Peyer's patch (tissue), 4 donors: ENCODE measurements at regions not wholly inside any gene's neighbourhood (a gene's known extent, or its start where the extent isn't known, plus 50 kb on each side); places are given as distances from the start of the nearest gene placed in this dataset.

Experiments
- DNase-seq, 3 donors: peaks; one replicate each; pipeline ENCODE4 v3.0.0-alpha.2; 2017 to 2019
- H3K27ac ChIP-seq, 4 donors: fragments of 200-600 bp; sonication (generic); one replicate each; pipeline ENCODE4 v1.5.1; 2016 to 2019
- H3K27me3 ChIP-seq, 2 donors: fragments of 200-600 bp; sonication (generic); one replicate each; pipeline ENCODE4 v1.5.1; 2019
- H3K36me3 ChIP-seq, 3 donors: fragments of 200-600 bp; sonication (generic); one replicate each; pipeline ENCODE4 v1.5.1; 2016 to 2019
- H3K4me1 ChIP-seq, 4 donors: fragments of 200-600 bp; sonication (generic); one replicate each; pipeline ENCODE4 v1.5.1; 2016 to 2019
- H3K4me3 ChIP-seq, 4 donors: fragments of 200-600 bp; sonication (generic); 1 replicate in 3 of 4; 2 replicates in 1 of 4; pipeline ENCODE4 v1.5.1; 2016 to 2019; ENCODE audit warnings: mild to moderate bottlenecking in 1 of 4
- H3K9me3 ChIP-seq, 4 donors: fragments of 200-600 bp; sonication (generic); one replicate each; pipeline ENCODE4 v1.5.1; 2016 to 2019; ENCODE audit warnings: mild to moderate bottlenecking in 1 of 4
- POLR2A ChIP-seq, 2 donors: fragments of 450-650 bp; IDR thresholded peaks; one replicate each; pipeline ENCODE4 v1.5.1; 2017; ENCODE audit warnings: antibody characterized with exemption in 2 of 2, mild to moderate bottlenecking in 2 of 2, moderate library complexity in 2 of 2
- TF ChIP-seq, protein P1 (sequence below), 6 experiments: fragments of 450-650 bp in 4 of 6; fragments of 200-600 bp in 2 of 6; sonication (generic) in 1 of 6; IDR thresholded peaks; one replicate each; pipeline ENCODE4 v1.5.1; 2017 to 2019; ENCODE audit warnings: antibody characterized with exemption in 6 of 6, mild to moderate bottlenecking in 3 of 6, moderate library complexity in 1 of 6

DNA sequence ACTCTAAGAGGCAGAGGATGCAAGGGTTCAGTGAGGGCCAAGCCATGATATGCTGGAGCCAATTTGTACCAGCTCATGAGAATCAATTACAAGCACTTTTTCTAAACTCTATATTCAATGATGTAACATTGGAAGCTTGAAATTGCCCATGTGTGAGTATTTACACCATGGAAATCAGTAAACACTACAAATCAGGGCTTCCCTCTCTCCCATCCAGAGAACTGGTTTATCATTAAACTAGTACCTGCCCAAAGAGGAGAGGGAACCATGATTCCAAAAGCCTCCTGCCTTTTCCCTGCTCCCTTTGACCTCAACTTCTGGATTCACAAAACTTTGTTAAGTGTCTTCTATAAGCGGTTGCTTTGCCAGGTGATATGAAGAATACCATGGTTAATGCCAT is 52.5 kb upstream of the BICC1 start:
- no peak overlapping the region for H3K27ac ChIP-seq
- H3K27me3 ChIP-seq = no peaks in the 10 kb centered on the region
- TF ChIP-seq, protein P1, sequence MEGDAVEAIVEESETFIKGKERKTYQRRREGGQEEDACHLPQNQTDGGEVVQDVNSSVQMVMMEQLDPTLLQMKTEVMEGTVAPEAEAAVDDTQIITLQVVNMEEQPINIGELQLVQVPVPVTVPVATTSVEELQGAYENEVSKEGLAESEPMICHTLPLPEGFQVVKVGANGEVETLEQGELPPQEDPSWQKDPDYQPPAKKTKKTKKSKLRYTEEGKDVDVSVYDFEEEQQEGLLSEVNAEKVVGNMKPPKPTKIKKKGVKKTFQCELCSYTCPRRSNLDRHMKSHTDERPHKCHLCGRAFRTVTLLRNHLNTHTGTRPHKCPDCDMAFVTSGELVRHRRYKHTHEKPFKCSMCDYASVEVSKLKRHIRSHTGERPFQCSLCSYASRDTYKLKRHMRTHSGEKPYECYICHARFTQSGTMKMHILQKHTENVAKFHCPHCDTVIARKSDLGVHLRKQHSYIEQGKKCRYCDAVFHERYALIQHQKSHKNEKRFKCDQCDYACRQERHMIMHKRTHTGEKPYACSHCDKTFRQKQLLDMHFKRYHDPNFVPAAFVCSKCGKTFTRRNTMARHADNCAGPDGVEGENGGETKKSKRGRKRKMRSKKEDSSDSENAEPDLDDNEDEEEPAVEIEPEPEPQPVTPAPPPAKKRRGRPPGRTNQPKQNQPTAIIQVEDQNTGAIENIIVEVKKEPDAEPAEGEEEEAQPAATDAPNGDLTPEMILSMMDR (IDR thresholded peaks at IDR 0.05) = no peak
- no peak for TF ChIP-seq POLR2A (IDR thresholded peaks at IDR 0.05)
- no peak overlapping the region for H3K4me3 ChIP-seq
- no peaks in the 10 kb centered on the region for H3K36me3 ChIP-seq
- DNase-seq = no peak
- H3K4me1 ChIP-seq = no peaks in the 10 kb centered on the region
- H3K9me3 ChIP-seq = no peaks in the 10 kb centered on the region

DNA sequence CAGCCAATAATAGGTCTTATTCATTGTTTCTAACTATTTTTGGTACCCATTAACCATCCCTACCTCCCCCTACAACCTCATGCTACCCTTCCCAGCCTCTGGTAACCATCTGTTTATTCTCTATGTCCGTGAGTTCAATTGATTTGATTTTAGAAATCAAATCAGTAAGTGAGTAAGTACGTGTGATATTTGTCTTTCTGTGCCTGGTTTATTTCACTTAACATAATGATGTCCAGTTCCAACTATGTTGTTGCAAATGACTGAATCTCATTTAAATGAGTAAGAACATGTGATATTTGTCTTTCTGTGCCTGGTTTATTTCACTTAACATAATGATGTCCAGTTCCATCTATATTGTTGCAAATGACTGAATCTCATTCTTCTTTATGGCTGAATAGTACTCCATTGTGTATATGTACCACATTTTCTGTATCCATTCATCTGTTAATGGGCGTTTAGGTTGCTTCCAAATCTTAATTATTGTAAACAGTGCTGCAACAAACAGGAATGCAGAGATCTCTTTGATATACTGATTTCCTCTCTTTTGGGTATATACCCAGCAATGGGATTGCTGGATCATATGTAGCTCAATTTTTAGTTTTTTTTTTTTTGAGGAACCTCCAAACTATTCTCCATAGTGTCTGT is 49.7 kb upstream of the BICC1 start:
- DNase-seq = no peak
- Histone ChIP-seq H3K27ac (no peak overlapping the region), H3K9me3 (no peaks in the 10 kb centered on the region), H3K36me3 (no peaks in the 10 kb centered on the region), H3K4me1 (no peaks in the 10 kb centered on the region), H3K4me3 (no peak overlapping the region), H3K27me3 (no peaks in the 10 kb centered on the region)
- TF ChIP-seq POLR2A (IDR thresholded peaks at IDR 0.05) = no peak
- TF ChIP-seq, protein P1 (IDR thresholded peaks at IDR 0.05) = no peak
